ENCODE measurements at regions not wholly inside any gene's neighbourhood (a gene's known extent, or its start where the extent isn't known, plus 50 kb on each side); places are given as distances from the start of the nearest gene placed in this dataset.

- TF ChIP-seq EZH2phosphoT487 (IDR thresholded peaks at IDR 0.05; ENCODE audit: low read length): no peak
- no peak for TF ChIP-seq CTCF (IDR thresholded peaks at IDR 0.05; ENCODE audit: low read length)
- no peak for TF ChIP-seq EZH2 (optimal IDR thresholded peaks at IDR 0.05; ENCODE audit: low read depth, low read length)
Measured at GRCh38 chr5:82865625-82866024, 211.6 kb downstream of the TMEM167A start.

GRCh38 chr5:82863266-82863665 lies 213.9 kb downstream of the TMEM167A start:
- Histone ChIP-seq H3K36me3 (replicated peaks; ENCODE audit: insufficient read depth, low read length) (no peaks in the 10 kb centered on the region), H4K20me1 (ENCODE audit: insufficient read depth, low read length) (no peaks in the 10 kb centered on the region), H3K27me3 (replicated peaks; ENCODE audit: insufficient read depth, low read length) (no peaks in the 10 kb centered on the region), H3K79me2 (ENCODE audit: low read length) (no peaks in the 10 kb centered on the region), H3K4me3 (ENCODE audit: low read length) (no peak overlapping the region), H3K4me1 (ENCODE audit: low read length) (no peaks in the 10 kb centered on the region), H3K9ac (ENCODE audit: low read length) (no peak overlapping the region), H3K4me2 (ENCODE audit: low read depth, low read length) (no peak overlapping the region), H3K27ac (ENCODE audit: low read length) (no peak overlapping the region), H3K9me2 (replicated peaks; ENCODE audit: insufficient read depth, low read length) (no peaks in the 10 kb centered on the region), H3F3A (ENCODE audit: insufficient read depth, low read length) (no peaks in the 10 kb centered on the region), H2AFZ (ENCODE audit: low read length) (no peak overlapping the region), H3K9me3 (replicated peaks; ENCODE audit: insufficient read depth, low read length) (no peaks in the 10 kb centered on the region)
- no peak for DNase-seq
- no peak for TF ChIP-seq CTCF (IDR thresholded peaks at IDR 0.05; ENCODE audit: low read length)
- no peak for TF ChIP-seq EZH2 (optimal IDR thresholded peaks at IDR 0.05; ENCODE audit: low read depth, low read length)
- no peak for TF ChIP-seq EZH2phosphoT487 (IDR thresholded peaks at IDR 0.05; ENCODE audit: low read length)

More at GRCh38 chr5:82865625-82866024, 211.6 kb downstream of the TMEM167A start:
- H3K9ac ChIP-seq (ENCODE audit: low read length): no peak overlapping the region
- no peak overlapping the region for H3K27ac ChIP-seq (ENCODE audit: low read length)
- H2AFZ ChIP-seq (ENCODE audit: low read length): no peak overlapping the region
- no peaks in the 10 kb centered on the region for H3F3A ChIP-seq (ENCODE audit: insufficient read depth, low read length)
- no peak for DNase-seq
- no peaks in the 10 kb centered on the region for H3K4me1 ChIP-seq (ENCODE audit: low read length)
- no peaks in the 10 kb centered on the region for H3K36me3 ChIP-seq (replicated peaks; ENCODE audit: insufficient read depth, low read length)
- H3K79me2 ChIP-seq (ENCODE audit: low read length): no peaks in the 10 kb centered on the region
- H3K4me2 ChIP-seq (ENCODE audit: low read depth, low read length): no peak overlapping the region
- no peaks in the 10 kb centered on the region for H3K9me3 ChIP-seq (replicated peaks; ENCODE audit: insufficient read depth, low read length)
- H3K4me3 ChIP-seq (ENCODE audit: low read length): no peak overlapping the region
- H4K20me1 ChIP-seq (ENCODE audit: insufficient read depth, low read length): no peaks in the 10 kb centered on the region
- H3K27me3 ChIP-seq (replicated peaks; ENCODE audit: insufficient read depth, low read length): no peaks in the 10 kb centered on the region
- H3K9me2 ChIP-seq (replicated peaks; ENCODE audit: insufficient read depth, low read length): no peaks in the 10 kb centered on the region

- H3K79me2 ChIP-seq (ENCODE audit: low read length): no peaks in the 10 kb centered on the region
- no peak overlapping the region for H3K27ac ChIP-seq (ENCODE audit: low read length)
- H3K4me3 ChIP-seq (ENCODE audit: low read length): no peak overlapping the region
- H3K36me3 ChIP-seq (replicated peaks; ENCODE audit: insufficient read depth, low read length): no peaks in the 10 kb centered on the region
- no peak overlapping the region for H2AFZ ChIP-seq (ENCODE audit: low read length)
- H4K20me1 ChIP-seq (ENCODE audit: insufficient read depth, low read length): no peaks in the 10 kb centered on the region
- no peak overlapping the region for H3K9ac ChIP-seq (ENCODE audit: low read length)
- H3K4me2 ChIP-seq (ENCODE audit: low read depth, low read length): no peak overlapping the region
- H3K27me3 ChIP-seq (replicated peaks; ENCODE audit: insufficient read depth, low read length): no peaks in the 10 kb centered on the region
- H3K9me3 ChIP-seq (replicated peaks; ENCODE audit: insufficient read depth, low read length): no peaks in the 10 kb centered on the region
- H3K9me2 ChIP-seq (replicated peaks; ENCODE audit: insufficient read depth, low read length): no peaks in the 10 kb centered on the region
- DNase-seq: no peak
- no peaks in the 10 kb centered on the region for H3K4me1 ChIP-seq (ENCODE audit: low read length)
- H3F3A ChIP-seq (ENCODE audit: insufficient read depth, low read length): no peaks in the 10 kb centered on the region
- TF ChIP-seq CTCF (IDR thresholded peaks at IDR 0.05; ENCODE audit: low read length) (no peak), EZH2 (optimal IDR thresholded peaks at IDR 0.05; ENCODE audit: low read depth, low read length) (no peak), EZH2phosphoT487 (IDR thresholded peaks at IDR 0.05; ENCODE audit: low read length) (no peak)
Measured at GRCh38 chr5:82862711-82863110, 214.5 kb downstream of the TMEM167A start.

Data from MM.1S (cell line).